GM12878 (cell line): ENCODE measurements at regions not wholly inside any gene's neighbourhood (a gene's known extent, or its start where the extent isn't known, plus 50 kb on each side); places are given as distances from the start of the nearest gene placed in this dataset.

Source experiments
- ATAC-seq: fragments of 200-7000 bp; cut with Tn5 transposase; 3 replicates; pipeline ENCODE4 v1.9.1; 2020; ENCODE audit warnings: mild to moderate bottlenecking, moderate library complexity
- BruUV-seq: library from RNA; stranded (reverse); fragments of 400-500 nt; replicated peaks from 2 replicates; lab custom pipeline; 2021; lab: Mats Ljungman, UMichigan
- CTCF ChIA-PET: fragments of 300-600 bp; sonication (Branson Sonifier 250); formaldehyde crosslinking; extraction: SDS; loops from one replicate; lab custom pipeline; 2021; ENCODE audit warnings: inconsistent platforms; lab: Yijun Ruan, JAX
- POLR2A ChIA-PET: fragments of 350-600 bp; formaldehyde crosslinking; extraction: SDS; loops from one replicate; lab custom pipeline; 2021; ENCODE audit warnings: inconsistent platforms; lab: Charles Lee
- RAD21 ChIA-PET: fragments of 300-600 bp; sonication (Branson Sonifier 250); formaldehyde crosslinking; loops from one replicate; lab custom pipeline; 2023; ENCODE audit warnings: antibody characterized with exemption; ENCODE audit not compliant: unreplicated experiment; lab: Charles Lee
- SMC1A ChIA-PET: fragments of 300-600 bp; sonication (Branson Sonifier 250); formaldehyde crosslinking; loops from one replicate; lab custom pipeline; 2023; ENCODE audit not compliant: unreplicated experiment, uncharacterized antibody; lab: Charles Lee
- DNase-seq: peaks from one replicate; pipeline ENCODE4 v3.0.0-alpha.2; 2011; ENCODE audit warnings: low read depth, low spot score
- FAIRE-seq: peaks from 3 replicates; lab custom pipeline; 2011; peaks lifted over from hg19 to GRCh38; lab: Jason Lieb, UNC
- H2AFZ ChIP-seq: 2 replicates; pipeline ENCODE4 v1.6.0; 2011; ENCODE audit warnings: low read depth, low read length, control low read depth; ENCODE audit not compliant: control insufficient read depth
- H3K27ac ChIP-seq: 2 replicates; pipeline ENCODE4 v1.5.1; 2011; ENCODE audit warnings: control low read depth; ENCODE audit not compliant: control insufficient read depth, insufficient read depth
- H3K27me3 ChIP-seq, 2 experiments: replicated peaks in 1 of 2; 2 replicates each; pipeline versions ENCODE4 v1.6.0 to v1.6.1; 2011; ENCODE audit warnings: low read length in 1 of 2; ENCODE audit not compliant: control insufficient read depth in 2 of 2, insufficient read depth in 2 of 2
- H3K36me3 ChIP-seq, 2 experiments: 2 replicates each; pipeline ENCODE4 v1.5.1; 2011; ENCODE audit warnings: low read length in 1 of 2; ENCODE audit not compliant: control insufficient read depth in 2 of 2, insufficient read depth in 2 of 2
- H3K4me1 ChIP-seq: 2 replicates; pipeline ENCODE4 v1.6.1; 2011; ENCODE audit warnings: mild to moderate bottlenecking, low read length, moderate library complexity, mixed read lengths; ENCODE audit not compliant: control insufficient read depth, insufficient read depth
- H3K4me2 ChIP-seq: 2 replicates; pipeline ENCODE4 v1.6.0; 2011; ENCODE audit warnings: control low read depth; ENCODE audit not compliant: control insufficient read depth, insufficient read depth
- H3K4me3 ChIP-seq: fragments of 200-600 bp; sonication (generic); 2 replicates; pipeline ENCODE4 v1.5.1; 2016
- H3K79me2 ChIP-seq: 2 replicates; pipeline ENCODE4 v1.6.0; 2011; ENCODE audit warnings: low read length; ENCODE audit not compliant: control insufficient read depth, insufficient read depth
- H3K9ac ChIP-seq: 2 replicates; pipeline ENCODE4 v1.8.0; 2011; ENCODE audit warnings: low read length, control low read depth, mixed read lengths; ENCODE audit not compliant: control insufficient read depth, insufficient read depth
- H3K9me3 ChIP-seq: replicated peaks from 3 replicates; pipeline ENCODE4 v1.5.1; 2011; ENCODE audit warnings: mild to moderate bottlenecking, low read length; ENCODE audit not compliant: control insufficient read depth, insufficient read depth
- H4K20me1 ChIP-seq: 2 replicates; pipeline ENCODE4 v1.6.0; 2011; ENCODE audit not compliant: control insufficient read depth, insufficient read depth
- ATF7 ChIP-seq: fragments of 450-650 bp; IDR thresholded peaks from 2 replicates; pipeline ENCODE4 v1.6.1; 2016; ENCODE audit warnings: low read depth, mild to moderate bottlenecking
- BCL11A ChIP-seq: IDR thresholded peaks from 2 replicates; pipeline ENCODE4 v1.6.1; 2011; ENCODE audit warnings: low read depth, low read length
- EGR1 ChIP-seq, 2 experiments: IDR thresholded peaks; 1 replicate in 1 of 2; 2 replicates in 1 of 2; pipeline ENCODE4 v1.6.1; 2011 to 2012; ENCODE audit warnings: low read depth in 2 of 2, low read length in 2 of 2, borderline replicate concordance in 1 of 2, mild to moderate bottlenecking in 1 of 2, moderate library complexity in 1 of 2
- ETV6 ChIP-seq, 2 experiments: fragments of 450-650 bp in 1 of 2; IDR thresholded peaks in 1 of 2; conservative IDR thresholded peaks in 1 of 2; 2 replicates each; pipeline ENCODE4 v1.6.1; 2014; ENCODE audit warnings: antibody characterized with exemption in 1 of 2, borderline replicate concordance in 1 of 2, low read depth in 1 of 2, mild to moderate bottlenecking in 1 of 2, moderate library complexity in 1 of 2
- IKZF1 ChIP-seq: fragments of 450-650 bp; conservative IDR thresholded peaks from 2 replicates; pipeline ENCODE4 v1.6.1; 2017; ENCODE audit warnings: antibody characterized with exemption, mild to moderate bottlenecking
- MYC ChIP-seq: IDR thresholded peaks from 2 replicates; pipeline ENCODE4 v1.6.1; 2011; ENCODE audit warnings: mild to moderate bottlenecking, low read length, moderate library complexity, inconsistent platforms; ENCODE audit not compliant: insufficient read depth, insufficient replicate concordance, insufficient read length, severe bottlenecking
- NR2C1 ChIP-seq: fragments of 450-650 bp; IDR thresholded peaks from 2 replicates; pipeline ENCODE4 v1.6.1; 2017; ENCODE audit warnings: antibody characterized with exemption, mild to moderate bottlenecking, moderate library complexity
- NR2C2 ChIP-seq: IDR thresholded peaks from 2 replicates; pipeline ENCODE4 v1.6.1; 2011; ENCODE audit warnings: borderline replicate concordance, low read depth; ENCODE audit not compliant: control insufficient read depth, insufficient read length
- PAX8 ChIP-seq: fragments of 450-650 bp; IDR thresholded peaks from 2 replicates; pipeline ENCODE4 v1.6.1; 2017; ENCODE audit warnings: mild to moderate bottlenecking, moderate library complexity
- SMC3 ChIP-seq: IDR thresholded peaks from 2 replicates; pipeline ENCODE4 v1.6.1; 2011; ENCODE audit warnings: low read length, improper control_type of control experiment, borderline replicate concordance
- TCF3 ChIP-seq: IDR thresholded peaks from 2 replicates; pipeline ENCODE4 v1.6.1; 2012; ENCODE audit warnings: low read depth, mild to moderate bottlenecking, low read length, borderline replicate concordance; ENCODE audit not compliant: insufficient read depth
- ZNF207 ChIP-seq: fragments of 450-650 bp; IDR thresholded peaks from 2 replicates; pipeline ENCODE4 v1.6.1; 2014; ENCODE audit warnings: antibody characterized with exemption, mild to moderate bottlenecking, borderline replicate concordance
- WGBS: methylation state at CpG from one replicate; pipeline ENCODE4 v1.1.6; 2016; ENCODE audit warnings: low lambda C conversion rate; ENCODE audit not compliant: insufficient replicate concordance, insufficient coverage; ENCODE audit errors: missing lambda C conversion rate; 5-methylcytosine and 5-hydroxymethylcytosine counted together
- in situ Hi-C: fragments of 300-500 bp; cut with MboI; formaldehyde crosslinking; loops from 9 replicates; pipeline ENCODE4 v1.14.3; 2018; ENCODE audit warnings: mixed read lengths
- intact Hi-C: fragments of 100-400 bp; cut with micrococcal nuclease; formaldehyde crosslinking; loops from one replicate; pipeline ENCODE4 v1.14.2; 2022; ENCODE audit not compliant: unreplicated experiment
- TF ChIP-seq, protein P1 (sequence below): fragments of 450-650 bp; IDR thresholded peaks from 2 replicates; pipeline ENCODE4 v1.6.1; 2017; ENCODE audit warnings: mild to moderate bottlenecking
- TF ChIP-seq, protein P2 (sequence below): fragments of 450-650 bp; IDR thresholded peaks from 2 replicates; pipeline ENCODE4 v1.6.1; 2018; ENCODE audit warnings: borderline replicate concordance, mild to moderate bottlenecking; ENCODE audit not compliant: partially characterized antibody
- TF ChIP-seq, protein P3 (sequence below): IDR thresholded peaks from 2 replicates; pipeline ENCODE4 v1.6.1; 2012; ENCODE audit warnings: low read depth, low read length, improper control_type of control experiment
- TF ChIP-seq, protein P4 (sequence below): fragments of 450-650 bp; IDR thresholded peaks from 2 replicates; pipeline ENCODE4 v1.6.1; 2017; ENCODE audit warnings: borderline replicate concordance

DNA sequence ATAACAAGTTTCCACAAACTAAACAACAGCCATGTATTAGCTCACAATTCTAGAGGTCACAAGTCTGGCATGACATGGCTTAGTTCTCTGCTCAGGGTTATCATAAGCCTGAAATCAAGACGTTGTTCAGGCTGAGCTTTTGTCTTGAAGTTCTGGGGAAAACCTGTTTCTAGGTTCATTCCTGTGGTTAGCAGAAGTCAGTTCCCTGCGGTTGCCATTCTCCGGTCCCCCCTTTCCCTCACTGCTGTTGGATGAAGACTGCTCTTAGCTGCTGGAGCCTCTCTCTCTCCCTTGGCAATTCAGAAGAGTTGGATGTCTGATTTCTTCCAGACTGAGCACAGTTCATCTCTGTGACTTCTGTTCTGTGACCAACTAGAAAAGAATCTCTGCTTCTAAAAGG, 962.6 kb downstream of the PCDH7 start:
- FAIRE-seq (no peak), ATAC-seq (no peak), DNase-seq (no peak)
- in situ Hi-C loops: no loop called here
- H3K4me1 ChIP-seq: no peaks in the 10 kb centered on the region
- ChIA-PET POLR2A (no interaction called here), SMC1A (interaction anchor here (0.5 kb wide), 1 partner anchor 308 kb away, joined by 3 read pairs; no protein-coding TSS in a partner anchor), RAD21 (no interaction called here), CTCF (interaction anchor here (1.1 kb wide), 1 partner anchor 10 kb away, joined by 6 read pairs; no protein-coding TSS in a partner anchor)
- H3K9ac ChIP-seq: no peak overlapping the region
- no peaks in the 10 kb centered on the region for H4K20me1 ChIP-seq
- 16% methylated on average over 3 of the region's 3 CpGs for WGBS
- H3K4me3 ChIP-seq: no peak overlapping the region
- no peaks in the 10 kb centered on the region for H3K27me3 ChIP-seq
- intact Hi-C loops: no loop called here
- no peaks in the 10 kb centered on the region for H3K9me3 ChIP-seq
- H3K36me3 ChIP-seq: no peaks in the 10 kb centered on the region
- no peak overlapping the region for H3K4me2 ChIP-seq
- no peak overlapping the region for H3K27ac ChIP-seq
- no peak overlapping the region for H2AFZ ChIP-seq
- TF ChIP-seq PAX8: no peak
- no peak for TF ChIP-seq EGR1 (IDR thresholded peaks at IDR 0.05; ENCODE audit: borderline replicate concordance in 1 of 2, low read depth in 2 of 2, low read length in 2 of 2)
- TF ChIP-seq, protein P1, sequence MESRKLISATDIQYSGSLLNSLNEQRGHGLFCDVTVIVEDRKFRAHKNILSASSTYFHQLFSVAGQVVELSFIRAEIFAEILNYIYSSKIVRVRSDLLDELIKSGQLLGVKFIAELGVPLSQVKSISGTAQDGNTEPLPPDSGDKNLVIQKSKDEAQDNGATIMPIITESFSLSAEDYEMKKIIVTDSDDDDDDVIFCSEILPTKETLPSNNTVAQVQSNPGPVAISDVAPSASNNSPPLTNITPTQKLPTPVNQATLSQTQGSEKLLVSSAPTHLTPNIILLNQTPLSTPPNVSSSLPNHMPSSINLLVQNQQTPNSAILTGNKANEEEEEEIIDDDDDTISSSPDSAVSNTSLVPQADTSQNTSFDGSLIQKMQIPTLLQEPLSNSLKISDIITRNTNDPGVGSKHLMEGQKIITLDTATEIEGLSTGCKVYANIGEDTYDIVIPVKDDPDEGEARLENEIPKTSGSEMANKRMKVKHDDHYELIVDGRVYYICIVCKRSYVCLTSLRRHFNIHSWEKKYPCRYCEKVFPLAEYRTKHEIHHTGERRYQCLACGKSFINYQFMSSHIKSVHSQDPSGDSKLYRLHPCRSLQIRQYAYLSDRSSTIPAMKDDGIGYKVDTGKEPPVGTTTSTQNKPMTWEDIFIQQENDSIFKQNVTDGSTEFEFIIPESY: no peak
- TF ChIP-seq, protein P2, sequence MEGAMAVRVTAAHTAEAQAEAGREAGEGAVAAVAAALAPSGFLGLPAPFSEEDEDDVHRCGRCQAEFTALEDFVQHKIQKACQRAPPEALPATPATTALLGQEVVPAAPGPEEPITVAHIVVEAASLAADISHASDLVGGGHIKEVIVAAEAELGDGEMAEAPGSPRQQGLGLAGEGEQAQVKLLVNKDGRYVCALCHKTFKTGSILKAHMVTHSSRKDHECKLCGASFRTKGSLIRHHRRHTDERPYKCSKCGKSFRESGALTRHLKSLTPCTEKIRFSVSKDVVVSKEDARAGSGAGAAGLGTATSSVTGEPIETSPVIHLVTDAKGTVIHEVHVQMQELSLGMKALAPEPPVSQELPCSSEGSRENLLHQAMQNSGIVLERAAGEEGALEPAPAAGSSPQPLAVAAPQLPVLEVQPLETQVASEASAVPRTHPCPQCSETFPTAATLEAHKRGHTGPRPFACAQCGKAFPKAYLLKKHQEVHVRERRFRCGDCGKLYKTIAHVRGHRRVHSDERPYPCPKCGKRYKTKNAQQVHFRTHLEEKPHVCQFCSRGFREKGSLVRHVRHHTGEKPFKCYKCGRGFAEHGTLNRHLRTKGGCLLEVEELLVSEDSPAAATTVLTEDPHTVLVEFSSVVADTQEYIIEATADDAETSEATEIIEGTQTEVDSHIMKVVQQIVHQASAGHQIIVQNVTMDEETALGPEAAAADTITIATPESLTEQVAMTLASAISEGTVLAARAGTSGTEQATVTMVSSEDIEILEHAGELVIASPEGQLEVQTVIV: no peak
- no peak for TF ChIP-seq IKZF1
- TF ChIP-seq ETV6 (conservative IDR thresholded peaks at IDR 0.05 in 1 of 2, IDR thresholded peaks at IDR 0.05 in 1 of 2; ENCODE audit: borderline replicate concordance in 1 of 2, low read depth in 1 of 2): no peak
- no peak for TF ChIP-seq ATF7
- TF ChIP-seq ZNF207: no peak
- TF ChIP-seq SMC3: no peak
- TF ChIP-seq NR2C1: no peak
- TF ChIP-seq MYC: no peak
- TF ChIP-seq, protein P3, sequence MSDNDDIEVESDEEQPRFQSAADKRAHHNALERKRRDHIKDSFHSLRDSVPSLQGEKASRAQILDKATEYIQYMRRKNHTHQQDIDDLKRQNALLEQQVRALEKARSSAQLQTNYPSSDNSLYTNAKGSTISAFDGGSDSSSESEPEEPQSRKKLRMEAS: no peak
- no peak for TF ChIP-seq TCF3
- TF ChIP-seq BCL11A: no peak
- TF ChIP-seq, protein P4, sequence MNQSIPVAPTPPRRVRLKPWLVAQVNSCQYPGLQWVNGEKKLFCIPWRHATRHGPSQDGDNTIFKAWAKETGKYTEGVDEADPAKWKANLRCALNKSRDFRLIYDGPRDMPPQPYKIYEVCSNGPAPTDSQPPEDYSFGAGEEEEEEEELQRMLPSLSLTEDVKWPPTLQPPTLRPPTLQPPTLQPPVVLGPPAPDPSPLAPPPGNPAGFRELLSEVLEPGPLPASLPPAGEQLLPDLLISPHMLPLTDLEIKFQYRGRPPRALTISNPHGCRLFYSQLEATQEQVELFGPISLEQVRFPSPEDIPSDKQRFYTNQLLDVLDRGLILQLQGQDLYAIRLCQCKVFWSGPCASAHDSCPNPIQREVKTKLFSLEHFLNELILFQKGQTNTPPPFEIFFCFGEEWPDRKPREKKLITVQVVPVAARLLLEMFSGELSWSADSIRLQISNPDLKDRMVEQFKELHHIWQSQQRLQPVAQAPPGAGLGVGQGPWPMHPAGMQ: no peak
- no peak for TF ChIP-seq NR2C2
- no TSS peak for BruUV-seq
- H3K79me2 ChIP-seq: no peaks in the 10 kb centered on the region
